Osteocyte (in vitro differentiated cells): ENCODE measurements at regions not wholly inside any gene's neighbourhood (a gene's known extent, or its start where the extent isn't known, plus 50 kb on each side); places are given as distances from the start of the nearest gene placed in this dataset.

Source experiments
- DNase-seq: peaks from one replicate; pipeline ENCODE4 v3.0.0; 2021; ENCODE audit warnings: mixed read lengths; ENCODE audit not compliant: unreplicated experiment; ENCODE audit errors: extremely low spot score
- H3K27ac Mint-ChIP-seq: one replicate; pipeline ENCODE4 v1.8.0; 2021; ENCODE audit warnings: mild to moderate bottlenecking, mixed read lengths; ENCODE audit not compliant: unreplicated experiment
- H3K27me3 Mint-ChIP-seq: one replicate; pipeline ENCODE4 v1.8.0; 2021; ENCODE audit warnings: mixed read lengths; ENCODE audit not compliant: unreplicated experiment
- H3K36me3 Mint-ChIP-seq: one replicate; pipeline ENCODE4 v1.8.0; 2021; ENCODE audit warnings: mixed read lengths; ENCODE audit not compliant: unreplicated experiment
- H3K4me1 Mint-ChIP-seq: one replicate; pipeline ENCODE4 v1.8.0; 2021; ENCODE audit warnings: mixed read lengths; ENCODE audit not compliant: unreplicated experiment
- H3K4me3 Mint-ChIP-seq: one replicate; pipeline ENCODE4 v1.8.0; 2021; ENCODE audit warnings: mild to moderate bottlenecking, moderate library complexity, mixed read lengths; ENCODE audit not compliant: unreplicated experiment
- H3K9me3 Mint-ChIP-seq: one replicate; pipeline ENCODE4 v1.8.0; 2021; ENCODE audit warnings: mixed read lengths; ENCODE audit not compliant: unreplicated experiment
- CTCF ChIP-seq: fragments of 200-600 bp; sonication (generic); IDR thresholded peaks from 2 replicates; pipeline ENCODE4 v1.5.0; 2021; ENCODE audit warnings: antibody characterized with exemption, mild to moderate bottlenecking, moderate library complexity

DNA sequence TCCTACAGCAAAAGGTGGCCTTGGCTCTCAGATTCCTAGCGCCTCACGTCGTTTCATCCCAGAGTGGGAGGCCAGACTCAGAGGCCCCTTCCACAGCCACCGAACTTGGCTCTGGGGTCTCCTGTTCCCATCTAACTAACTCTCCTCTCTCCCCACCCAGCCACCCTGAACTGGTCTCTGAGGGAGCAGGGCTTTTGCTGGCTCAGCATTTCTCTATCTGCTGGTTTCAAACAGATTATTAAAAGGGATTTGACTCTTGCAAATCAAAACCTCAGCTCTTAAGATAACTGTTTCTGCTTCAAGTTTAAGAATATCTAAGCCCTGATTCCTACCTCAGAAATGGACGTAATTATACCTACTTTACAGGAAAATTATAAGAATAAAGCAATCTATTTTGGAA lies 91.0 kb upstream of the ATP1B1 start:
- Mint-ChIP-seq H3K4me3 (no peak overlapping the region), H3K4me1 (no peaks in the 10 kb centered on the region), H3K36me3 (no peaks in the 10 kb centered on the region), H3K9me3 (no peaks in the 10 kb centered on the region), H3K27ac (no peak overlapping the region), H3K27me3 (peaks cover 3% of the 10 kb centered on the region)
- TF ChIP-seq CTCF, result no peak
- no peak for DNase-seq

- no peak for DNase-seq
- Mint-ChIP-seq H3K36me3 (no peaks in the 10 kb centered on the region), H3K4me3 (no peak overlapping the region), H3K9me3 (peaks cover 3% of the 10 kb centered on the region), H3K27ac (no peak overlapping the region), H3K4me1 (no peaks in the 10 kb centered on the region), H3K27me3 (peaks cover 6% of the 10 kb centered on the region)
- no peak for TF ChIP-seq CTCF
Observed at GRCh38 chr1:169018751-169019150, 87.7 kb upstream of the ATP1B1 start.

DNA sequence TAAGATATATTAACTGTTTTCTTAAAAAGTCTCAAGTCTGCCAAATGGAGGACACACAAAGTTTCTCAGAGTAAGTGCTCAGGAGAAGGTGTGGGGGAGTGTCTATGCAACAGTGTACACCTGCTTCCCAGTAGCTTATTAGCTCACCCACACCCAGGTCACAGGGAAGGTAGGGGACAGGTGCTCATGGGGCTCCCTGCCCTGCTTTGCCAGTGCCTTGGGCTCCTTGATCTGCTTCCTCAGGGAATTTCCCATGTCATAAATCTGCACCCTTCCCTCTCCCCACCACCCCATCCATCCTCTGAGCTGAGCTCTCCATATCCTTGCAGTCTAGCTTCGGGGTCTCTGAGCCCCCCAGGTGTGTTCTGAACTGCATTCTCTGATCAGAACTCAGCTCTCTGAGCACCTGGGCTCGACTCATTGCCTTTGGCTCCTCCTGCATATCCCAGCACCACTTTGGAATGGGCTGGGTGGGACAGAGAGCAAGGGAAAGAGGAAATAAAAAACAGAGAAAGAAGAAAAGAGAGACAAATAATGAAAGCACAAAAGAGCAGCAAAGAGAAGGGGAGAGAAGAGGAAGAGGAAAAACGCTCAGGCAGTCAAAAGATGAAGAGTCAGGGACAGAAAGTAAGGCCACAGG lies 87.0 kb upstream of the ATP1B1 start:
- Mint-ChIP-seq H3K4me3 (no peak overlapping the region), H3K27me3 (peaks cover 6% of the 10 kb centered on the region), H3K9me3 (peaks cover 3% of the 10 kb centered on the region), H3K4me1 (no peaks in the 10 kb centered on the region), H3K27ac (no peak overlapping the region), H3K36me3 (no peaks in the 10 kb centered on the region)
- DNase-seq, result no peak
- no peak for TF ChIP-seq CTCF

DNA sequence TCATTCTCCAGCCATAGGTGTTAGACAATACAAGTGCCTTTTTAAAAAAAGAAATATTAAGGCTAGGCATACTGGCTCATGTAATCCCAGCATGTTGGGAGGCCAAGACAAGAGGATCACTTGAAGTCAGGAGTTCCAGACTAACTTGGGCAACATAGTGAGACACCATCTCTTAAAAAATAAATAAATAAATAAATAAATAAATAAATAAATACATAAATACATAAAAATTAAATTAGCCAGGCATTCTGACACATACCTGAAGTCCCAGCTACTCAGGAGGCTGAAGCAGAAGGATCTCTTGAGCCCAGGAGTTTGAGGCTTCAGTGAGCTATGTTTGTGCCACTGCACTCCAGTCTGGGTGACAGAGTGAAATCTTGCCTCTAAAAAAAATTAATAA lies 85.8 kb upstream of the ATP1B1 start:
- H3K9me3 Mint-ChIP-seq, result peaks cover 3% of the 10 kb centered on the region

GRCh38 chr1:169022648-169023047 lies 83.8 kb upstream of the ATP1B1 start:
- H3K4me1 Mint-ChIP-seq, result no peaks in the 10 kb centered on the region
- DNase-seq, result no peak
- peaks cover 3% of the 10 kb centered on the region for H3K9me3 Mint-ChIP-seq
- H3K4me3 Mint-ChIP-seq, result no peak overlapping the region
- no peak for TF ChIP-seq CTCF
- peaks cover 3% of the 10 kb centered on the region for H3K27me3 Mint-ChIP-seq
- no peaks in the 10 kb centered on the region for H3K36me3 Mint-ChIP-seq
- no peak overlapping the region for H3K27ac Mint-ChIP-seq

More for the DNA sequence above, 85.8 kb upstream of the ATP1B1 start:
- Mint-ChIP-seq H3K4me1 (no peaks in the 10 kb centered on the region), H3K27me3 (peaks cover 6% of the 10 kb centered on the region), H3K4me3 (no peak overlapping the region), H3K27ac (no peak overlapping the region), H3K36me3 (no peaks in the 10 kb centered on the region)
- DNase-seq, result no peak
- TF ChIP-seq CTCF, result no peak
